ENCODE measurements at regions not wholly inside any gene's neighbourhood (a gene's known extent, or its start where the extent isn't known, plus 50 kb on each side); places are given as distances from the start of the nearest gene placed in this dataset.

DNA sequence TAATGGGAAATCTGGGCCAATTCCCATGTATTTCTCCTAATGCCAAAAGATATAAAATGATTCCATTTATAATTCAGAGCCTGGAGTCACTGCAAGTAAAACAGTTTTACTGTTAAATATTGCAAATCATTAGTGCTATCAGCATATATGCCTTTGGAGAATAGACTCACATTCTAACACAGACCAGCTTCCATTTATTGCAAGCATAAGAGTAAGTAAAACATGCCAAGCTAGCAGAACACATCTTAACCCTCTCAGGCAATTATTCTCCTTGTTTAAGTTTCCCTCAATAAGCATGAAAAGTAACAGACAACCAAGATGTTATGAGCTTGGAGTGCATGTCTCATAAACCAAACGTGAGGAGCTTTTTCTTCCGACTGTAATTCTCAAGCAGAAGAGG is 173.9 kb upstream of the GRIP1 start:
- TF ChIP-seq ZNF221 (tag by site-specific recombination; IDR thresholded peaks at IDR 0.05; ENCODE audit: borderline replicate concordance) (no peak), CTCF (tag by site-specific recombination; IDR thresholded peaks at IDR 0.05) (no peak)
